Osteocyte (in vitro differentiated cells): ENCODE measurements at regions not wholly inside any gene's neighbourhood (a gene's known extent, or its start where the extent isn't known, plus 50 kb on each side); places are given as distances from the start of the nearest gene placed in this dataset.
A peak's percentile ranks its signal among the peaks of the same experiment; 100 is the strongest.

Source experiments
- DNase-seq: peaks from one replicate; pipeline ENCODE4 v3.0.0; 2021; ENCODE audit warnings: mixed read lengths; ENCODE audit not compliant: unreplicated experiment; ENCODE audit errors: extremely low spot score
- H3K27ac Mint-ChIP-seq: one replicate; pipeline ENCODE4 v1.8.0; 2021; ENCODE audit warnings: mild to moderate bottlenecking, mixed read lengths; ENCODE audit not compliant: unreplicated experiment
- H3K27me3 Mint-ChIP-seq: one replicate; pipeline ENCODE4 v1.8.0; 2021; ENCODE audit warnings: mixed read lengths; ENCODE audit not compliant: unreplicated experiment
- H3K36me3 Mint-ChIP-seq: one replicate; pipeline ENCODE4 v1.8.0; 2021; ENCODE audit warnings: mixed read lengths; ENCODE audit not compliant: unreplicated experiment
- H3K4me1 Mint-ChIP-seq: one replicate; pipeline ENCODE4 v1.8.0; 2021; ENCODE audit warnings: mixed read lengths; ENCODE audit not compliant: unreplicated experiment
- H3K4me3 Mint-ChIP-seq: one replicate; pipeline ENCODE4 v1.8.0; 2021; ENCODE audit warnings: mild to moderate bottlenecking, moderate library complexity, mixed read lengths; ENCODE audit not compliant: unreplicated experiment
- H3K9me3 Mint-ChIP-seq: one replicate; pipeline ENCODE4 v1.8.0; 2021; ENCODE audit warnings: mixed read lengths; ENCODE audit not compliant: unreplicated experiment
- TF ChIP-seq, protein P1 (sequence below): fragments of 200-600 bp; sonication (generic); IDR thresholded peaks from 2 replicates; pipeline ENCODE4 v1.5.0; 2021; ENCODE audit warnings: antibody characterized with exemption, mild to moderate bottlenecking, moderate library complexity

DNA sequence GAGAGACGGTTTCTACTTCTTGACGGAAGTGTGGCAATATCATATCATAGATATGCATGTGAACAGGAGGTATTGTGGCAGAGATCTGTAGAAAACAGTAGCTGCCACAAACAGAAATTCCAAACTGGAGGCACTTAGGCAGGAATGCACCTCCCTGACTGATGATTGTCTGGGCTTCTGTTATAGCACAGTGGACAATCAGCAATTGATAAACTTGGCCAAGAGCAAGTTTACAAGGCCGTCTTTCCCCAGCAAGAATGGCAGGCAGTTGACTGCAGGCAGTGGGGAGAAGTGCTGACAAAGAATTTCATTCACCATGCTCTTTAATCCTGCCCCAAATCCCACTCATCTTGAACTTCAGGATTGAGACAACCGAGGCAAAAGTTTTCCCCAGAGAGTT, 114.4 kb upstream of the STOX2 start:
- no peak for DNase-seq
- TF ChIP-seq, protein P1, sequence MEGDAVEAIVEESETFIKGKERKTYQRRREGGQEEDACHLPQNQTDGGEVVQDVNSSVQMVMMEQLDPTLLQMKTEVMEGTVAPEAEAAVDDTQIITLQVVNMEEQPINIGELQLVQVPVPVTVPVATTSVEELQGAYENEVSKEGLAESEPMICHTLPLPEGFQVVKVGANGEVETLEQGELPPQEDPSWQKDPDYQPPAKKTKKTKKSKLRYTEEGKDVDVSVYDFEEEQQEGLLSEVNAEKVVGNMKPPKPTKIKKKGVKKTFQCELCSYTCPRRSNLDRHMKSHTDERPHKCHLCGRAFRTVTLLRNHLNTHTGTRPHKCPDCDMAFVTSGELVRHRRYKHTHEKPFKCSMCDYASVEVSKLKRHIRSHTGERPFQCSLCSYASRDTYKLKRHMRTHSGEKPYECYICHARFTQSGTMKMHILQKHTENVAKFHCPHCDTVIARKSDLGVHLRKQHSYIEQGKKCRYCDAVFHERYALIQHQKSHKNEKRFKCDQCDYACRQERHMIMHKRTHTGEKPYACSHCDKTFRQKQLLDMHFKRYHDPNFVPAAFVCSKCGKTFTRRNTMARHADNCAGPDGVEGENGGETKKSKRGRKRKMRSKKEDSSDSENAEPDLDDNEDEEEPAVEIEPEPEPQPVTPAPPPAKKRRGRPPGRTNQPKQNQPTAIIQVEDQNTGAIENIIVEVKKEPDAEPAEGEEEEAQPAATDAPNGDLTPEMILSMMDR = no peak
- Mint-ChIP-seq H3K27me3 (peaks cover 27% of the 10 kb centered on the region), H3K9me3 (peaks cover 24% of the 10 kb centered on the region), H3K36me3 (peaks cover 2% of the 10 kb centered on the region), H3K4me1 (no peaks in the 10 kb centered on the region), H3K4me3 (no peak overlapping the region), H3K27ac (no peak overlapping the region)

GRCh38 chr4:183797011-183797444, 108.1 kb upstream of the STOX2 start:
- Mint-ChIP-seq H3K36me3 (peaks cover 2% of the 10 kb centered on the region), H3K9me3 (peaks cover 24% of the 10 kb centered on the region), H3K4me1 (peaks cover 7% of the 10 kb centered on the region), H3K4me3 (peak overlapping the region; percentile 53), H3K27me3 (peaks cover 57% of the 10 kb centered on the region), H3K27ac (no peak overlapping the region)
- DNase-seq = no peak
- TF ChIP-seq, protein P1 = no peak

- DNase-seq = no peak
- Mint-ChIP-seq H3K27me3 (peaks cover 60% of the 10 kb centered on the region), H3K4me1 (peaks cover 7% of the 10 kb centered on the region), H3K27ac (no peak overlapping the region), H3K36me3 (peaks cover 2% of the 10 kb centered on the region), H3K4me3 (peak overlapping the region; percentile 48), H3K9me3 (peaks cover 18% of the 10 kb centered on the region)
- TF ChIP-seq, protein P1 = no peak
Measured at GRCh38 chr4:183797445-183798300, 107.4 kb upstream of the STOX2 start.

DNA sequence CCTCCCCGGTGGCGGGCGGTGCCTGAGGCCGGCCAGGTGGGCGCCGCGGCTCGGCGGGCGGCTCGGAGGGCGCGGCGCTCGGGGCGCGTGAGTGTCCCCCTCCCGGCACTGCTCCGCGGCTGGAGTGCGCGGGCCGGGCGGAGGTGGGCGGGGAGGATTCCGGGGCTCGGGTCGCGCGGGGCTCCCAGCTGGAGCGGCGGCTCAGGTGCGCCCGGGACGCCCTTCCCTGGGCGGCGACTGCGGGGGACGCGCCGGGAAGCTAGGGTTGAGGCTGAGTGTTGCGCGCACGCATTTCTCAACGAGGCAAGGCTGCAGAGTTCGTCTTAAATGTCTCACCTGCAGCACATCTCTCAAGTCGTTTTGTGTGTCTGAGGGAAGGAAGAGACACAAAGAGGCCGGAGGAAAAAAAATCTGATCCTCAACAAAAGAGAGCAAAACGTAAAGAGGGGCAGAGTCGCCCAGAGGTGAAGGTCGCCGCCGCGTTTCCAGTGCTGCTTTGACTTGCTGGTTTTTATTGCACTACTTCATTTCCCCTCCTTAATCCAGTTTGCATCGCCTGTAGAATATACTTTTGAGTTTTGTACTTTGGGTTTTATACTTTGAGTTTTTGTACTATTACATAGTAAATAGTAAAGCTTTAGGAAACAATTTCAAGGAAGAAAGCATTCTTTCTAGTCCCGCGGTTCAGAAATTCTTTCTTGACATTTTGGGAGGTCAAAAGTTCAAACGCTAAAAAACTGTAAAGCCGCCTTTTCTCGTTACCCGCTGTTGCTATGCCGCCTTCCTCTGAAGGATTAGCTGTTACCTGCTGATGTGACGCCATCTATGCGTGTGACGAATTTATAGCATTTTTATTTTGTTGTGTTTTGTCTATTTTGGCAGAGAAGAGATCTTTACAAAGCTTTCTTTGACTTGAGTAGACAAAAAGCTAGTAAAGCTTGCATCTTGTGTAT, 106.5 kb upstream of the STOX2 start:
- Mint-ChIP-seq H3K4me1 (peaks cover 7% of the 10 kb centered on the region), H3K27ac (no peak overlapping the region), H3K27me3 (peaks cover 60% of the 10 kb centered on the region), H3K9me3 (peaks cover 9% of the 10 kb centered on the region), H3K36me3 (peaks cover 2% of the 10 kb centered on the region), H3K4me3 (peak overlapping the region; percentile 62)
- TF ChIP-seq, protein P1 = no peak
- DNase-seq = peak; percentile 78
